HEK293 (cell line): ENCODE measurements at regions not wholly inside any gene's neighbourhood (a gene's known extent, or its start where the extent isn't known, plus 50 kb on each side); places are given as distances from the start of the nearest gene placed in this dataset.
A peak's percentile ranks its signal among the peaks of the same experiment; 100 is the strongest.

Experiments used
- CTCF ChIA-PET: fragments of 350-600 bp; formaldehyde crosslinking; extraction: SDS; loops from one replicate; lab custom pipeline; 2021; ENCODE audit warnings: antibody characterized with exemption; lab: Yijun Ruan, JAX
- POLR2A ChIA-PET: fragments of 300-600 bp; formaldehyde crosslinking; extraction: SDS; loops from one replicate; lab custom pipeline; 2020; ENCODE audit warnings: antibody characterized with exemption, inconsistent platforms; lab: Yijun Ruan, JAX
- H3K27ac ChIP-seq: fragments of 200-500 bp; sonication (Bioruptor generic); 2 replicates; pipeline ENCODE4 v1.5.1; 2014; ENCODE audit warnings: low read depth, low read length, control low read depth, inconsistent platforms; ENCODE audit errors: extremely low read depth
- H3K36me3 ChIP-seq, 2 experiments: fragments of 200-500 bp in 1 of 2; sonication (Bioruptor generic) in 1 of 2; 1 replicate in 1 of 2; 2 replicates in 1 of 2; pipeline ENCODE4 v1.5.1; 2014 to 2017; ENCODE audit warnings: inconsistent platforms in 2 of 2, low read length in 2 of 2; ENCODE audit not compliant: control insufficient read depth in 2 of 2, insufficient read depth in 1 of 2
- H3K4me1 ChIP-seq: fragments of 200-500 bp; sonication (Bioruptor generic); 2 replicates; pipeline ENCODE4 v1.5.1; 2014; ENCODE audit warnings: mild to moderate bottlenecking, low read length, inconsistent platforms; ENCODE audit not compliant: control insufficient read depth, insufficient read depth
- H3K4me3 ChIP-seq: 2 replicates; pipeline ENCODE4 v1.5.1; 2011; ENCODE audit warnings: low read depth, mild to moderate bottlenecking, control low read depth, low read length, moderate library complexity
- H3K9me3 ChIP-seq: fragments of 200-500 bp; sonication (Bioruptor generic); 2 replicates; pipeline ENCODE4 v1.5.1; 2014; ENCODE audit warnings: low read depth, low read length, inconsistent platforms; ENCODE audit not compliant: control insufficient read depth, insufficient read depth
- BCL6B ChIP-seq: fragments of 450-650 bp; formaldehyde crosslinking; IDR thresholded peaks from 2 replicates; pipeline ENCODE4 v1.5.1; 2017; ENCODE audit warnings: missing biosample characterization, missing genetic modification characterization
- HOXC10 ChIP-seq: sonication (generic); formaldehyde crosslinking; IDR thresholded peaks from 2 replicates; pipeline ENCODE4 v1.8.1; 2023; ENCODE audit warnings: mild to moderate bottlenecking, missing genetic modification reagents
- MZF1 ChIP-seq: fragments of 450-650 bp; formaldehyde crosslinking; IDR thresholded peaks from 2 replicates; pipeline ENCODE4 v1.5.1; 2017; ENCODE audit warnings: missing biosample characterization, missing genetic modification characterization, borderline replicate concordance
- PRDM2 ChIP-seq: fragments of 450-650 bp; formaldehyde crosslinking; IDR thresholded peaks from 2 replicates; pipeline ENCODE4 v1.5.1; 2016; ENCODE audit warnings: missing biosample characterization, missing genetic modification characterization, borderline replicate concordance
- SALL2 ChIP-seq: fragments of 450-650 bp; formaldehyde crosslinking; IDR thresholded peaks from 2 replicates; pipeline ENCODE4 v1.5.0; 2017; ENCODE audit warnings: missing biosample characterization, mild to moderate bottlenecking, missing genetic modification characterization, borderline replicate concordance
- SP2 ChIP-seq: fragments of 450-650 bp; formaldehyde crosslinking; IDR thresholded peaks from 2 replicates; pipeline ENCODE4 v1.5.1; 2016; ENCODE audit warnings: missing biosample characterization, missing genetic modification characterization
- YY1 ChIP-seq: fragments of 450-650 bp; formaldehyde crosslinking; IDR thresholded peaks from 2 replicates; pipeline ENCODE4 v1.5.1; 2018; ENCODE audit warnings: missing biosample characterization, missing genetic modification characterization
- ZNF433 ChIP-seq: fragments of 450-650 bp; formaldehyde crosslinking; IDR thresholded peaks from 2 replicates; pipeline ENCODE4 v1.5.1; 2016; ENCODE audit warnings: missing biosample characterization, missing genetic modification characterization, low read depth
- ZNF701 ChIP-seq: fragments of 450-650 bp; formaldehyde crosslinking; IDR thresholded peaks from 2 replicates; pipeline ENCODE4 v1.5.1; 2016; ENCODE audit warnings: missing biosample characterization, missing genetic modification characterization
- ZSCAN4 ChIP-seq: fragments of 450-650 bp; formaldehyde crosslinking; IDR thresholded peaks from 2 replicates; pipeline ENCODE4 v1.5.1; 2017; ENCODE audit warnings: missing biosample characterization, missing genetic modification characterization
- TF ChIP-seq, protein P1 (sequence below): fragments of 450-650 bp; formaldehyde crosslinking; IDR thresholded peaks from 2 replicates; pipeline ENCODE4 v1.5.1; 2016; ENCODE audit warnings: missing biosample characterization, missing genetic modification characterization
- TF ChIP-seq, protein P2 (sequence below): fragments of 450-650 bp; formaldehyde crosslinking; IDR thresholded peaks from 2 replicates; pipeline ENCODE4 v1.5.1; 2016; ENCODE audit warnings: missing biosample characterization, missing genetic modification characterization, low read depth

GRCh38 chr2:61670591-61671501 is 132.7 kb upstream of the XPO1 start (continued):
- no peak for TF ChIP-seq ZNF701 (tag by site-specific recombination)
- TF ChIP-seq, all 188 proteins: peak for 14

- Histone ChIP-seq H3K4me3 (no peak overlapping the region), H3K27ac (no peak overlapping the region)
- ChIA-PET CTCF (no interaction called here), POLR2A (no interaction called here)
- TF ChIP-seq ZNF433 (no peak), HOXC10 (CRISPR knock-in tag) (no peak), ZSCAN4 (tag by site-specific recombination) (no peak)
- TF ChIP-seq, protein P1, sequence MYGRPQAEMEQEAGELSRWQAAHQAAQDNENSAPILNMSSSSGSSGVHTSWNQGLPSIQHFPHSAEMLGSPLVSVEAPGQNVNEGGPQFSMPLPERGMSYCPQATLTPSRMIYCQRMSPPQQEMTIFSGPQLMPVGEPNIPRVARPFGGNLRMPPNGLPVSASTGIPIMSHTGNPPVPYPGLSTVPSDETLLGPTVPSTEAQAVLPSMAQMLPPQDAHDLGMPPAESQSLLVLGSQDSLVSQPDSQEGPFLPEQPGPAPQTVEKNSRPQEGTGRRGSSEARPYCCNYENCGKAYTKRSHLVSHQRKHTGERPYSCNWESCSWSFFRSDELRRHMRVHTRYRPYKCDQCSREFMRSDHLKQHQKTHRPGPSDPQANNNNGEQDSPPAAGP, result no peak
- TF ChIP-seq, protein P2, sequence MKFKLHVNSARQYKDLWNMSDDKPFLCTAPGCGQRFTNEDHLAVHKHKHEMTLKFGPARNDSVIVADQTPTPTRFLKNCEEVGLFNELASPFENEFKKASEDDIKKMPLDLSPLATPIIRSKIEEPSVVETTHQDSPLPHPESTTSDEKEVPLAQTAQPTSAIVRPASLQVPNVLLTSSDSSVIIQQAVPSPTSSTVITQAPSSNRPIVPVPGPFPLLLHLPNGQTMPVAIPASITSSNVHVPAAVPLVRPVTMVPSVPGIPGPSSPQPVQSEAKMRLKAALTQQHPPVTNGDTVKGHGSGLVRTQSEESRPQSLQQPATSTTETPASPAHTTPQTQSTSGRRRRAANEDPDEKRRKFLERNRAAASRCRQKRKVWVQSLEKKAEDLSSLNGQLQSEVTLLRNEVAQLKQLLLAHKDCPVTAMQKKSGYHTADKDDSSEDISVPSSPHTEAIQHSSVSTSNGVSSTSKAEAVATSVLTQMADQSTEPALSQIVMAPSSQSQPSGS (tag by site-specific recombination), result peak; percentile 45; the same call in 1 of the 2 replicates
- TF ChIP-seq, all 188 proteins: peak for 1
- no peaks in the 10 kb centered on the region for H3K4me1 ChIP-seq
- no peaks in the 10 kb centered on the region for H3K9me3 ChIP-seq
- no peaks in the 10 kb centered on the region for H3K36me3 ChIP-seq
These were observed 126.0 kb upstream of the XPO1 start for GRCh38 chr2:61664190-61664589.

- ChIA-PET POLR2A (interaction anchor here (0.5 to 0.6 kb wide), 2 partner anchors 60 to 144 kb away, joined by 4 to 7 read pairs; no protein-coding TSS in a partner anchor), CTCF (interaction anchor here (0.7 to 1.2 kb wide), 2 partner anchors 8 to 471 kb away, joined by 4 read pairs; no protein-coding TSS in a partner anchor)
- Histone ChIP-seq H3K27ac (no peak overlapping the region), H3K4me3 (no peak overlapping the region), H3K9me3 (no peaks in the 10 kb centered on the region), H3K36me3 (no peaks in the 10 kb centered on the region), H3K4me1 (no peaks in the 10 kb centered on the region)
- no peak for TF ChIP-seq BCL6B (tag by site-specific recombination)
- TF ChIP-seq MZF1 (tag by site-specific recombination), result no peak
These were observed 124.8 kb upstream of the XPO1 start for GRCh38 chr2:61662990-61663389.

DNA sequence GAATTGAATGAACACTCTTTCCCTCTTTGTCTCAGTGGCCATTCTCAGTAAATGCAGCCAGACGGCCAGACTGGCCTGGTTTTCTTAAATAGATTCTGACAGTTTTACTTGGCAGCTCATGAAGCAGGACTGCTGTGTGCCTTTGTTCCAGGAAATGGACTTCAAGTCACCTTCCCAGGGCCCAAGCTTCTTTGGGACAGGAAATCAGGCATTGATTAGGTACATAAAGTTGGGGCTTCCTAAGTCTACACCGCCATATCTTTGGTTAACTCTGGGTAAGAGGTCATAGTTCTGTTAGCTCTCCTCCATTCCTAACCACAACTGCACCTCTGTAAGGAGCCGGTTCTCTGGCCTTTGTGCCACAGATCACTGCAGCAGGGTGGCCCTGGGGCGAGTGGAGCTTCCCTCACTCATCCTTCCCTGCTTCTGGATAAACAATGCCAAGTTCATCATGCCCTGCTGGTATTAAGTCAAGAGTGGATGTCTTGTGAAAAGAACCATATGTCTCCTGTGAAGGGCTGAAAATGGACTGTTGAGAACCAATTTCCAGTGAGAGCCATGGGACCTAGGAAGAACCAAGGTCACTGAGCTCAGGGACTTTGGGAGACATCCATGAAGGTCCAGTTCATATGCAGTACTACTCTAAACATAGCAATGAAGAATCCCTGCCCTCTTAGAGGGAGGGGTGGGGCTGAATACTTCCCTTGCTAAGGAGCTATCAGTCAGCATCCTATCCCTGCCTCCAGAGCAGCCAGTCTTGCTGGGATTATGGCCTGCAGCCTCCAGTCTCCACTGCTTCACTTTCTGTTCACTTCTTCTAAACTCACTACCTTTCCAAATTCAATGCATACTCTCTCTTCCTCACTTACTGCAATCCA is 122.6 kb upstream of the XPO1 start:
- Histone ChIP-seq H3K9me3 (no peaks in the 10 kb centered on the region), H3K4me1 (no peaks in the 10 kb centered on the region), H3K4me3 (no peak overlapping the region), H3K27ac (no peak overlapping the region), H3K36me3 (no peaks in the 10 kb centered on the region)
- CTCF ChIA-PET, result interaction anchor here (1.1 to 1.5 kb wide), 3 partner anchors 22 to 525 kb away, joined by 3 to 6 read pairs (median 3); no protein-coding TSS in a partner anchor
- POLR2A ChIA-PET, result no interaction called here
- TF ChIP-seq SP2 (tag by site-specific recombination), result no peak
- no peak for TF ChIP-seq YY1
- no peak for TF ChIP-seq ZSCAN4 (tag by site-specific recombination)
- no peak for TF ChIP-seq PRDM2
- no peak for TF ChIP-seq SALL2
